GM21447 (cell line): ENCODE measurements at regions not wholly inside any gene's neighbourhood (a gene's known extent, or its start where the extent isn't known, plus 50 kb on each side); places are given as distances from the start of the nearest gene placed in this dataset.

Source experiments
- ATAC-seq: cut with Tn5 transposase; IDR thresholded peaks from one replicate; pipeline ENCODE4 v1.9.1; 2021; ENCODE audit not compliant: unreplicated experiment

- no peak for ATAC-seq
Measured at GRCh38 chr6:44531442-44532015, 144.0 kb downstream of the CDC5L start.

GRCh38 chr6:44533421-44533820 is 145.9 kb downstream of the CDC5L start:
- ATAC-seq: no peak

GRCh38 chr6:44534291-44534690 is 146.8 kb downstream of the CDC5L start:
- ATAC-seq: no peak

GRCh38 chr6:44535446-44535845 is 147.9 kb downstream of the CDC5L start:
- ATAC-seq: no peak

- no peak for ATAC-seq
Measured at GRCh38 chr6:44535967-44536366, 148.5 kb downstream of the CDC5L start.

- ATAC-seq: no peak
Measured at GRCh38 chr6:44537306-44538049, 150.0 kb downstream of the CDC5L start.

GRCh38 chr6:44538131-44538806 is 150.8 kb downstream of the CDC5L start:
- no peak for ATAC-seq

GRCh38 chr6:44538807-44539201 is 151.3 kb downstream of the CDC5L start:
- no peak for ATAC-seq

GRCh38 chr6:44539701-44540355 is 152.3 kb downstream of the CDC5L start:
- no peak for ATAC-seq

- no peak for ATAC-seq
Measured at GRCh38 chr6:44540881-44541280, 153.4 kb downstream of the CDC5L start.

GRCh38 chr6:44542401-44543116 is 155.1 kb downstream of the CDC5L start:
- no peak for ATAC-seq

GRCh38 chr6:44543664-44544063 is 156.2 kb downstream of the CDC5L start:
- no peak for ATAC-seq

GRCh38 chr6:44545224-44545623 is 157.7 kb downstream of the CDC5L start:
- ATAC-seq: no peak

GRCh38 chr6:44548319-44548718 is 160.8 kb downstream of the CDC5L start:
- ATAC-seq: no peak

GRCh38 chr6:44549516-44549915 is 162.0 kb downstream of the CDC5L start:
- no peak for ATAC-seq

GRCh38 chr6:44554194-44554593 is 166.7 kb downstream of the CDC5L start:
- no peak for ATAC-seq

GRCh38 chr6:44554861-44555260 is 167.4 kb downstream of the CDC5L start:
- ATAC-seq: no peak

GRCh38 chr6:44556046-44556445 is 168.5 kb downstream of the CDC5L start:
- ATAC-seq: no peak

- ATAC-seq: no peak
Measured at GRCh38 chr6:44558024-44558831, 170.7 kb downstream of the CDC5L start.

GRCh38 chr6:44558832-44559251 is 171.3 kb downstream of the CDC5L start:
- no peak for ATAC-seq
